Esophagus squamous epithelium (tissue), 4 donors: ENCODE measurements at regions not wholly inside any gene's neighbourhood (a gene's known extent, or its start where the extent isn't known, plus 50 kb on each side); places are given as distances from the start of the nearest gene placed in this dataset.

Source experiments
- CTCF ChIP-seq, 6 experiments: fragments of 450-650 bp in 4 of 6; fragments of 200-600 bp in 2 of 6; sonication (generic) in 2 of 6; IDR thresholded peaks; one replicate each; pipeline ENCODE4 v1.5.1; 2016 to 2019; ENCODE audit warnings: antibody characterized with exemption in 6 of 6, mild to moderate bottlenecking in 4 of 6, moderate library complexity in 4 of 6
- POLR2A ChIP-seq, 4 donors: fragments of 450-650 bp; IDR thresholded peaks; one replicate each; pipeline ENCODE4 v1.6.1; 2017; ENCODE audit warnings: antibody characterized with exemption in 4 of 4, mild to moderate bottlenecking in 4 of 4, moderate library complexity in 3 of 4

GRCh38 chr2:166677996-166678395, 183.9 kb upstream of the SCN7A start:
- TF ChIP-seq CTCF (IDR thresholded peaks at IDR 0.05), result no peak
- no peak for TF ChIP-seq POLR2A (IDR thresholded peaks at IDR 0.05)
